Islet of Langerhans (tissue), 1 donor: ENCODE measurements at regions not wholly inside any gene's neighbourhood (a gene's known extent, or its start where the extent isn't known, plus 50 kb on each side); places are given as distances from the start of the nearest gene placed in this dataset.
"Not testable (repeated sequence)": the region's sequence is repeated elsewhere in the genome, so short reads cannot be mapped to it uniquely, and the experiment has no call there.

Experiments
- FAIRE-seq: peaks from one replicate; lab custom pipeline; 2011; peaks lifted over from hg19 to GRCh38; lab: Jason Lieb, UNC

DNA sequence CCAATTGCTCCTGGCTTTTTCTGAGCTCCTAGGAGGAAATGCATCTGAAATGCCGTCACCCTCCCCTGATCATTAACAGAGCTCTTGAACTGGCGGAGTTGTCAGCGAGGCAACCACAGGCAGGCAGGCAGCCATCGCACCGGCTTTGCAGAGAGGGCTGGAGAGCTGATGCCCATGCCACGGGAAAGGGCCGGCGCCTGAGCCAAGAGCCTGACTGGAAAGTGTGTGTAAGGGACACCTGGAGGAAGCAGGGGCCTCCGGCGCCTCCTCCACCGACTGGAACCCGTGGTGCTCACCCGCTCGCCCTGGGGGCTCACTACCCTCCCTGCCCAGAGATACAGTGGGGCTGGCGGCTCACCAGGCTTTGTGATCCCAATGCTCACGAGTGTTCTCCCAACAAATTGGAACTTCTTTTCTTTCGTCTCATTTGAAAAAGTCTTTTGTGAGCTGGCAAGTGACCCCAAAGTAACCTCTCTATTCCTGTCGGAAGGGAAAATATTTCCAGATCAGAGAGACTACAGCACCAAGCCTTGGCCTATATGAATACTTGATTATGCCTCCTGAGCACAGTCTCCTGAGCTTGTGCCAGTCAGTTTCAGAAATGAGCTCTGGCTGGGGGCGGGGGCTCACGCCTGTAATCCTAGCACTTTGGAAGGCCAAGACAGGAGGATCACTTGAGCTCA lies 97.7 kb upstream of the SLC25A33 start:
- FAIRE-seq, result no peak

DNA sequence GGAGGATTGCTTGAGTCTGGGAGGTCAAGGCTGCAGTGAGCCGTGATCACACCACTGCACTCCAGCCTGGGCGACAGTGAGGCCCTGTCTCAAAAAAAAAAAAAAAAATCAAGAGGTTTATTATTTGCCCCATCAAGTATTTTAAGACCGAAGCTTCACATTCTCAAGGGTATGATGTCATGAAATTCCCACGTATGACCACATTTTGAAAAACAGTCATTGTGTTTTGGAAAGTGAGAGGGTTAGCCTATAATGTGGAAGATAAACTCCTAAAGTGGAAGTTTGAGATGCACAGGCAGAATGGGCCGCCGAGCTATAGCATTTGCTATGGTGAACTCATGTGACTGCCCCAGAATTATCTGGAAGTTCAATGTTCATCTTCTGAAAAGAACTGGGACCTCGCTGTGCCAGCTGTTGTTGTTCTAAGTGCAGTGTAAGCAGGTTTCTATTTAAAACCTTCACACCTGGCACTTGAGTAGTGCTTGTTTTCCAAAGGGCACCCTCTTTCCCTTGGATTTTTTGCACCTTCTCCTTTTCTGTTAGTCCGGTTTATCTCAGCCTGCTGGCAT lies 96.9 kb upstream of the SLC25A33 start:
- no peak for FAIRE-seq

DNA sequence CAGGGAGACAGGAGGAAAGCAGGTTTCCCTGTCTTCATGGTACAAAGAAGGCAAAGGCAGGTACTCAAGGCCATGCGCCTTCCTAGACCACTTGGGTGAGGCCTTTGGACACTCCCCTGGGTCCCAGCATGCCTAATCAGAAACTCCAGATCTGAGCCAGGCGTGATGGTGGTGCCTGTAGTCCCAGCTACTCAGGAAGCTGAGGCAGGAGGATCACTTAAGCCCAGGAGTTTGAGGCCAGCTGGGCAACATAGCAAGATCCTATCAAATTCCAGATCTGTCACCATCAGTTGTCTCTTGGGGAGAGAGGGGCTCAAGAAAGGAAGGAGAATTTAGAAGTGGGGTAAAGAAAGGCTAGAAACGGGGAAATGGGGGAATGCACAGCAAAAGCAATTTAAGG lies 96.3 kb upstream of the SLC25A33 start:
- no peak for FAIRE-seq

DNA sequence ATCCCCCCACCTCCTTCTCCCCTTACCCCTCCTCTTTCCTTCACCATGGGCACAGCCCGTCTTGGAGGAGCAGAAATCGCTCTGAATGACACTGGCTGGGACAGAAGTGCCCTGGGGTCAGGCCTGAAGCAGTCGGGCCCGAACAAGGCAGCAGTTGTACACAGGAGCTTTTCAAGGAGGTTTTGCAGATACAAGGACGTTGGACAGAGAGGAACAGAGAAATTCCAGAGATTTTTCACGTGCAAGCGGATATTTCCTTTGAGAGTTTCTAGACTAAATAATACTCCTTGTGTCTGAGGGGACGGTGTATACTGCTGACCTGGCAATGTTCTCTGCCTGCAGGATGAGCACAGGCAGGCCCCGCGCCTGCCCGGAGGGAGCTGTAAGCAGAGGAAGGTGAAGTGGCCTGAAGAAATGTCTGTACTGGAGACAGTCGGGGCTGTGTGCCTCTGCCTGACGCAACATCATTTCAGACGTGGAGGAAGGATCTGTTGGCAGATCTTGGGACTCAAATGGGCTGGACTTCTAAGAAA lies 95.3 kb upstream of the SLC25A33 start:
- no peak for FAIRE-seq

DNA sequence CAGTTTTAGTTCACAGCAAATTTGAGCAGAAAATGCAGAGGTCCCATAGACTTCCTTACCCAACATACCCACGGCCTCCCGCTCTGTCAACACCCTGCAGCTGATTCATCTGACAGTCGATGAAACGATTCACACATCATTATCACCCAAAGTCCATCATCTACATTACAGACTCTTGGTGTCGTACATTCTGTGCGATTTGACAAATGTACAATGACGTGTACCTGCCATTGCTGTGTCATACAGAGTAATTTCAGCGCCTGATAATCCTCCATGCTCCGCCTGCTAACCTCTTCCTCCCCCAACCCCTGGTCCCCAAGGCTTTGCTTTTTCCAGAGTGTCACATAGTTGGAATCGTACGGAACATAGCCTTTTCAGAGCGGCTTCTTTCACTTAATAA lies 94.7 kb upstream of the SLC25A33 start:
- FAIRE-seq, result no peak

DNA sequence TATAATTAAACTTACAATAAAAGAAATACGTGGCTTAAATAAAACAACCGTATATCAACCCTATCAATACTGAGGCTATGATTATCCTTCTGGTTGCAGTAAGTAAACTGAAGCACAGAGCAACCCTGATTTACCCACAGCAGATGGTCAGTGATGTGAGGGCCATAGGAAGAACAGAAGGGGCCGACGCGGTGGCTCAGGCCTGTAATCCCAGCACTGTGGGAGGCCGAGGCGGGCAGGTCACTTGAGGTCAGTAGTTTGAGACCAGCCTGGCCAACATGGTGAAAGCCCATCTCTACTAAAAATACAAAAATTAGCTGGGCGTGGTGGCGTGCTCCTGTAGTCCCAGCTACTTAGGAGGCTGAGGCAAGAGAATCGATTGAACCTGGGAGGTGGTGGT lies 94.2 kb upstream of the SLC25A33 start:
- not testable (repeated sequence) for FAIRE-seq

DNA sequence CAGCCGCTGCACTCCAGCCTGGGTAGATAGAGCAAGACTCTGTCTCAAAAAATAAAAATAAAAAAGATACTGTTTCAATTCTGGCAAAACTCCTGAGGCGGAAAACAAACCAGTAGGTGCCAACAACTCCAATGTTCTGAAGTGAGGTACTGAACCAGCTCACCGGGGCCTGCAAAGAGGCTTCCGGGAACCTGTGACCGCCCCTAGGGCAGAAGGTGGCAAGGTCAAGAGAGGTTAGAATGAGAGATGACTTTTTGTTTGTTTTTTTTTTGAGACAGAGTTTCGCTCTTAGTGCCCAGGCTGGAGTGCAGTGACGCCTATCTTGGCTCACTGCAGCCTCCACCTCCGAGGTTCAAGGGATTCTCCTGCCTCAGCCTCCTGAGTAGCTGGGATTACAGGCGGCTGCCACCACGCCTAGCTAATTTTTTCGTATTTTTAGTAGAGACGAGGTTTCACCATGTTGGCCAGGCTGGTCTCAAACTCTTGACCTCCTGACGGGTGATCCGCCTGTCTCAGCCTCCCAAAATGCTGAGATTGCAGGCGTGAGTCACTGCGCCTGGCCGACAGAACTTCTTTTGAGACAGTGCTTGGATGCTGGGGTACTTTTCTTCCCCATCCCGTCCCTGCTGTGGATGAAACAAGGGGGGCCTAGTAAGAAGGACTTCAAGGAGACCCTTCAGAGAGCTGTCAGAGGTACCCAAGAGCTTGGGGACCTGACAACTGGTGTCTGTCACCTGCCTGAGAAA lies 91.9 kb upstream of the SLC25A33 start:
- no peak for FAIRE-seq

DNA sequence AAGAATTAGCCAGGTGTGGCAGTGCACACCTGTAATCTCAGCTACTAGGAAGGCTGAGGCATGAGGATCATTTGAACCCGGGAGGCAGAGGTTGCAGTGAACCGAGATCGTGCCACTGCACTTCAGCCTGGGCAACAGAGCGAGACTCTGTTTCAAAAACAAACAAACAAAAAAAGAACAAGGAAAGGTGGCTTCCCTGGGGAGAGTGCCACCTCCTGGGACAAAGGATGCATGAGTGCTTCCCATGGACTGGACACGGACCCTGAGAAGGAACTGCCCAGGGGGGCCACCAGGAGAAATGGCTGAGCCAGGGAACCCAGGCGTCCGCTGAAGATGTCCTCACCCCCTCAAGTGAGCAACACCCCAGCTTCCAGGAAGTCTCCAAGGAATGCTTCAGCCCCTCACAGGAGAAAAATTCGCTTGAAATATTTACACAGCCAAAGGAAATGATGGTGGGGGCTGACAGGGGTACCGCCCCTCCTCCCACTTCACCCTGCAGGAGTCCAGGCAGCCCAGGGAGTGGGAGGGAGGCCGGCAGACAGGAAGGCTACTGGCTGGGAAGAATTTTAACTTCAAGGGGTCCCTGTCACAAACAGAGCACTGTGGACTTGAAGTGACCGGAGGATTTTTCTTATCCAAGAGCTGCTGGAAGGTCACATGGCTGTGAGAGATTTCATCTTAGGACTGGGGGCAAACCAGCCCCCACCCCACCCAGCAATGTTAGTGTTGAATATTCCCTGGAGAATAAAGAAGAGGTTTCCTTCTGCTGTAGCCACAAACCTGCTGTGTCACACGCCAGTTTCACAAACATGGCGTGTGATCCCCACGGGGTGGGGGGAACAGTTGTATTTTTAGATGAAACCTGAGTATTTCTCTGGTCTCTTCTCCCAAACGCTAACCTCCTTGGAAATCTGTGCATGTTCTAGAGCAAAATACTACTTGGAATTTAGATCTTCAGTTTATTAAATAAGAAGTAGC lies 90.8 kb upstream of the SLC25A33 start:
- no peak for FAIRE-seq

DNA sequence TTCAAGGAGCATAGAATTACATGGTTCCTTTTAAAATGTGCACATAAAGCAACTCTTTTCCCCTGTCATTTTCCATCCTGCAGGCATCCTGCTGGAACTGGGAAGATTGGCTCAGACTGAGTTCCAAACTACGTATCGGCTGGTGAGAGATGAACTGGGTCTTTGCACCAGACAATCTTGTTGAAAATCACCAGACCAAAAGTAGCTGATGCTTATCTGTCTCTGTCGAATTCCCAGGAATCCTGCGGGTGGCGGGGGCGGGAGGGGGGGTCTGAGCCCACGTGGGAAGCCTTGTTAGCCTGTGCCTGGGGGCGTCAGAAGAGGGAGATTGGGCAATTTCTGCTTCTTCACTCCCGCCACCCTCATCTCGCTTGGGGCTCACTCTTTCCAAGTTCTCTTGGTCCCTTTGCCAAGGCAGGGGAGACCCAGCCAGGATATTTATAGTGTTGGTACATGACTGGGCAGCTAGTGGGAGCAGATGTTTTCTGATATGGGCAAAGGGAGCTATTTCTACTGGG lies 90.1 kb upstream of the SLC25A33 start:
- FAIRE-seq, result no peak

DNA sequence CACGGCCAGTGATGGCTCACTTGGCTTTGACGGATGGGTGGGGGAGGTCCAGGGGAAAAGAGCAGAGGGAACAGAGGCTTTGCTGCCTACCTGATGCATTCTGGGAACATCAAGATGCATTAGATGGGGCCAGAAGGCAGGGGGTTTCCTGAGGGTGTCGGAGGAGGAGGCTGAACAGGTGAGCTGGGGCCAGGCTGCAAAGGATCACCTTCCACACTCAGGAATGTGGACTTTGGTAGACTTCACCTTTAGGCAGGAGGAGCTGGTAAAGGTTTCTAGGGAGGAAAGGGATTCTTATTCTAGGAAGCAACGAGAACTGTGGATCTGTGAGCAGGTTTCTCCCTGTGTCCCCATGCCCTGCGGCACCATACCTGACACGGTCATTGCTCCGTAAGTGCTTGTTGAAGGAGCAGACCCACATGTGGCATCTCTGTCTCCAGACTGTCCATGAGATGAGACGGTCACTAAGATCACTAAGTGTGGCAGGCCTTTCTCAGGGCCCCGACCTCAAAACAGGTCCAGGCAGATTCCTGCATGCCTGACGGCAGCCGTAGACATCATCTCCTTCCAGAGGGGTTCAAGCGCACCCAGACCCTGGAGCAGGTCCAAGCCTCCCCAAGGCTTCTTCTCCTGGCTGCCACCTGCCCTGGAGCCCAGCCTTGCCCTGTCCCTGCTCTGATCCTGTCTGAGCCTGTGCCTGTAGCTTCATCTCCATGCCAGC lies 89.1 kb upstream of the SLC25A33 start:
- no peak for FAIRE-seq

DNA sequence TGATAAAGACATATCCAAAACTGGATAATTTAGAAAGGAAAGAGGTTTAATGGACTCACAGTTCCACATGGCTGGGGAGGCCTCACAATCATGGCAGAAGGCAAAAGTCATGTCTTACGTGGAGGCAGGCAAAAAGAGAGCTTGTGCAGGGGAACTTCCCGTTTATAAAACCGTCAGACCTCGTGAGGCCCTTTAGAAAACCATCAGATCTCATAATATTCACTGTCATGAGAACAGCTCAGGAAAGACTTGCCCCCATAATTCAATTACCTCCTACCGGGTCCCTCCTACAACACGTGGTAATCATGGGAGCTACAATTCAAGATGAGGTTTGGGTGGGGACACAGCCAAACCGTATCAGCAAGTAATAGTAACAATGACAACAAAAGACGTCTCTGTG lies 88.2 kb upstream of the SLC25A33 start:
- FAIRE-seq, result no peak

DNA sequence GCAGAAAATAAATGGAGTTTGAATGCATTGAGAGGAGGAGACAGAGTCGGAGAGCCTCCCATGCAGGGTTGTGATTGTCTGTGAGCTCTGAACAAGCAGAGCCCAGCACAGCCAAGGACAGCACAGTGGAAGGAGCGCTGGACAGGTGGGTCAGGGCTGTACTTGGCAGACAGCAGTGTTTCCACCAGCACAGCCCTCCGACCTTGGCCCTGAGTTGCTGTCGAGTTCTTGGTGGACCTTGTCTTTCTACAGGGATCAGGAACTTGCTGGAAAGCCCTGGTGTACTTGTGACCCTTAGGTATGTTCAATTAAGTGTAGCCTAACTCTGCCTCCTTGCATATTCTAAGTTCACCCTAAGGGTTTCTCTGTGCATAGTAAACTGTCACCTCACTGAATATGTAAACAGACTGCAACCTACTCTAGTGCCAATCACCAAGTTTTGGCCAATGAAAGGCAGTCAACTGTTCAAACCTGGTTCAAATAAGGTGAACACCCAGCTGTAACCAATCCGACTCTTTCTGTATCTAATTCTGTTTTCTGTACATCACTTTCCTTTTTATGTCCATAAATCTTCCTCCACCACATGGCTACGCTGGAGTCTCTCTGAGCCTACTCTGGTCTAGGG lies 86.6 kb upstream of the SLC25A33 start:
- no peak for FAIRE-seq

DNA sequence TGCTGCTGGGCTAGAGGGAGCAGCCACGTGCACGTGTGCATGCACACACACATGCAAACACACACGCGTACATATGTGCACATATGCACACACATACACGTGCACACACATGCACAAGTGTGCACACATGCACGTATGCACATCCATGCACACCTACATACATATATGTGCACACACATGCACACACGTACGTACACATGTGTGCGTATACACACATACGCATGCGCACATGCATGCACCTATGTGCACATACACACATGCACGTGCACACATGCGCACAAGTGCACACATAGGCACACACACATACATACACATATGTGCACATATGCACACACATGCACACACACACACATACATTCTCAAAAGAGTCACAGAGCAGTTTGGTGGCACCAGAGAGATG lies 85.9 kb upstream of the SLC25A33 start:
- FAIRE-seq, result no peak

DNA sequence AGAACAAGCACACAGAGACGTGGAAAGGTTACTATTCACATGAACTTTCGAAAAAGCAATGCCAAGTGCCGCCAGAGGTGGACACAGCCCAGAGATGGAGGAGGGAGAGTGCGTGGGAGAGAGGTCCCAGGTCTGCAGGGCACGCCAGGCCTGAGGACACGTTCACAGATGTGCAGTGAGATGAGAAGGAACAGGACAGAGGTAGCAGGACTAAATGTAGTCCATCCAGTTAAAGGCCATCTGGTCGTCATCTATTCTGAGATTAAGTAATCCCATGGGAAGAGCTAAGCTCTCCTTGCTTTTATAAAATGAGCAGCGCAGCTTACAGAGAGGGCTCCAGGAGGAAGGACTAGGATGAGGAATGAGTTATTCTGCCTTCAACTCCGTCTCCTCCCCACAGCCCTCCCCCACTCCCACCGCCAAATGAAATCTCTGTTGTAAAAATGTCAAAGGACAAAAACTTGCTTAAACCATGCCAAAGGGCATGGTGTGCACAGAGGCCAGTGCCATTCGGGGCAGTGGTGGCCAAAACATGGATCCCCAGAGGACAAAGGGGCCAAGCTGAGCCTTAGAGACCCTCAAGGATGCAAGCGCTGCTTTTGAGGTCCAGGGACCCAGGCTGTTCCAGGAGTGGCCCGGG lies 85.4 kb upstream of the SLC25A33 start:
- FAIRE-seq, result no peak

DNA sequence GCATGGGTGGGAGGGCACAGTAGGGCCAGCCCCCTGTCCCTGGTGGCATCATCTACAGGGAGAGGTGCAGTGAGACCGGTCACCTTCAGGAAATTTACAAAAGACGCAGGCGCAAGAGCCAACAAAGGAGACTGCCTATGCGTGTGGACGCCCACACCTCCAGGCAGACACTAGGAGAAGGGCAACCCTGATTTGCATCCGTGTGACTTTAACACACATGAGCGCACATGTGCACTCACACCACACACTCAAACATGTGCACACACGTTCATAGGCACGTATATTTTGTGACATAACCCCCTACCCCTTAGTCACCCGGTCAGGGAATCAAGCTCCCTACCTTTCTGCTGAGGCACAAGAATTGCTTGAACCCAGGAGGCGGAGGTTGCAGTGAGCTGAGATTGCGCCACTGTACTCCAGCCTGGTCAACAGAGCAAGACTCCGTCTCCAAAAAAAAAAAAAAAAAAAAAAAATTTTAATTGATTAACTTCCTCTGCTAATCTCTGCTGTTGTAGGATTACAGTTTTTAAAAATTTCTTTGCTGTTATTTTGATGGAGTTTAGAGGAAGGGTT lies 84.7 kb upstream of the SLC25A33 start:
- no peak for FAIRE-seq

DNA sequence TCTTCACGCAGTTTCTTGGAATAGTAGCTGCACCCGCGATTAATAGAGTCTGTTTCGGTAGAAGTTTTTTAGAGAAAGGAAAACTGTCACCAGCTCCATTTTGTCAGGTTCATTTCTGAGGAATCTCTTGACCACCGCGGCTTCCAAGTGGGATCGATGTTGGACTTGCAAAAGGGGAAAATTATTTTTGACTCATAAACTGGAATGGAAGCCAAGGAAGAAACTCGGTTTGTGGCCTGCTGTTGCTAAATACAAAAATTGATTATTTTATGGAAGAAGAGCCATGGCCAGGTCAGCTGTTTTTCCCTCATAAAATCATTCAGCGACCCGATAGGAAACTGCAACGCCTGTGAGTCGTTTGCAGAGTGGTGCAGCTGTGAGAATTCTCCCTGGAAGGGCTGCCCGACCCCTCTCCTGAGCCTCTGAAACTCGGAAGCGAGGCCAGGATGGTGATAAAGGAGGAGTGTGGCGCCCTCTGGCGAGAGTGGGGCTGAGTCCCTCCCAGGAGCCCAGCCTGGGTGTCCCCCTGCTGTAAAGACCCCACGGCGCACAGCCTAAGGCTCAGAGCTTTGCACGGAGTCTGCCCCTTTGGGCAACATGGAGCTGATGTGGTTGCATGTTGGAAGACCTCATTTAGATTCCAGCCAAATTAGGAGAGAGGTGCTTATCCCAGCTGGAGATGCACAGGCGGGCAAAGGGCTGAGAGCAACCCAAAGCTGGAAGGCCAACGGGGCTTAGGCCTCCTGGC lies 83.6 kb upstream of the SLC25A33 start:
- FAIRE-seq, result no peak

DNA sequence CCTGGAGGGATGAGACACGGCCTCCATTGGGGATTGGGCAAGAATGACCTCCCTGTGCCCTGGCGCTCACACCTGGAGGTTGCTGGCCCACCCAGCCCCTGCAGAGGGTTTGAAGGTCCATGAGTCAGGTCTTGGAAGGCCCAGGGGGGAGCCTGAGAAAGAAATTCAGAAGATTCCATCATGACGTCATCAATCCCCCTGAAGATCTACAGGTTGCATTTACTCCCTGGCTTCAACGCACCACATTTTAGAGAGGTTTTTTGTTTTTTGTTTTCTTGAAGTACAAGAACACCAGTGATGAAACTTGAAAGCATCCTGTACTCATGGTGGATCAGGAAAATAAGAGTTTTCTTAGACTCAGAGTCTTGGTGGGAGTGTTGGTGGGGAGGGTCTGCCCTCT lies 82.4 kb upstream of the SLC25A33 start:
- FAIRE-seq, result no peak

DNA sequence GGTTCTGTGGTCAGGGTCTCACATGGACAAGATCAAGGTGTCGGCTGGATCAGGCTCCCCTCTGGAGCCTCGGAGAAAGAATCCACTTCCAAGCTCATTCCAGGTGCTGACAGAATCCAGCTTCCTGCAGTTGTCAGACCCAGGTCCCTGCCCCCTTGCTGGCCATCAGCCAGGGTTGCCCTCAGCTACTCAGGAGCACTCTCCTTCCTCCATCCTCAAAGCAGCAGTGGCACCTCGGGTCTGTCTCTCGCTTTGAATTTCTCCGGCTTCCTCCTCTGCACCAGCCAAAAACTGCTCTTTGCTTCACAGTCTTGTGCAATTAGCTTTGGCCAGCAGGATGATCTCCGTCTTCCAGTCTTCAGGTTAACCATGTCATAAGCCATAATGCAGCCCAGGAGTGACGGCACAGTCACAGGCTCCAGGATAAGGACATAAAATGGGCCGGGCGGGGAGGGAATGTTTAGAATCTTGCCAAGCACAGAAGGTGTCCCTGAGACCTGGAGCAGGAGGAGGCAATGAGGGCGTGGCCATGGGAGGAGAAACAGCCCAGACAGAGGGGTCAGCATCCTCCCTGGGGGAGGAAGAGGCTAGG lies 79.4 kb upstream of the SLC25A33 start:
- FAIRE-seq, result no peak

DNA sequence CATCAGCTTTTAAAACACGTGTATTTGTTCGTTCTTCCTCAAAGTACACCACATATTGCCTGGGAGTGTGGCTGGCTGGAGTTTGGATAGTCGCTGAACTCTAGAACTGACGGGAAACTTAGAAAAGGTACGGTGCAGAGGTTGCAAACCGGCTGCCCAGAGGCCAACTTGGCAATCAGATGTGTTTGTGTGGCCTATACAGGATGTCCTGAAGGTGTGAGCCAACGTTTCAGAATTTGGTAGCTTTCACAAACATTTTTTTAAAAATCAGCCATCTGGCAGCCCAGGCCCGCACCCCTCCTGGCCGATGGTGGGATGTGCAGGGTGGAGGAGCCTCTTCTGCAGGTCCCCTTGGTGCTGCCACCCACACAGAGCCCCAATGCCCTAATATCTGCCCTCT lies 73.6 kb upstream of the SLC25A33 start:
- FAIRE-seq, result no peak
